Astrocyte (in vitro differentiated cells and primary cell): ENCODE measurements at regions not wholly inside any gene's neighbourhood (a gene's known extent, or its start where the extent isn't known, plus 50 kb on each side); places are given as distances from the start of the nearest gene placed in this dataset.

Experiments
- DNase-seq: peaks from one replicate; pipeline ENCODE4 v3.0.0-alpha.2; 2010; ENCODE audit warnings: low read depth
- FAIRE-seq: peaks from 2 replicates; lab custom pipeline; 2011; peaks lifted over from hg19 to GRCh38; lab: Jason Lieb, UNC
- H2AFZ ChIP-seq: 2 replicates; pipeline ENCODE4 v1.6.0; 2012; ENCODE audit warnings: low read depth, low read length, inconsistent platforms
- H3K27ac ChIP-seq: 2 replicates; pipeline ENCODE4 v1.5.1; 2011; ENCODE audit warnings: low read depth, low read length, inconsistent platforms
- H3K27me3 ChIP-seq: 2 replicates; pipeline ENCODE4 v1.6.0; 2011; ENCODE audit warnings: low read length, inconsistent platforms; ENCODE audit not compliant: insufficient read depth
- H3K36me3 ChIP-seq: 2 replicates; pipeline ENCODE4 v1.5.1; 2011; ENCODE audit warnings: low read length, inconsistent platforms; ENCODE audit not compliant: insufficient read depth
- H3K4me1 ChIP-seq: 2 replicates; pipeline ENCODE4 v1.5.1; 2011; ENCODE audit warnings: low read length, inconsistent platforms; ENCODE audit not compliant: insufficient read depth
- H3K4me2 ChIP-seq: 2 replicates; pipeline ENCODE4 v1.6.0; 2012; ENCODE audit warnings: low read length, inconsistent platforms
- H3K4me3 ChIP-seq: 2 replicates; pipeline ENCODE4 v1.5.1; 2011; ENCODE audit warnings: low read depth, mild to moderate bottlenecking, low read length, inconsistent platforms; ENCODE audit not compliant: insufficient read depth
- H3K79me2 ChIP-seq: 2 replicates; pipeline ENCODE4 v1.6.0; 2012; ENCODE audit warnings: mild to moderate bottlenecking, low read length, inconsistent platforms; ENCODE audit not compliant: insufficient read depth
- H3K9ac ChIP-seq: 2 replicates; pipeline ENCODE4 v1.6.0; 2012; ENCODE audit warnings: mild to moderate bottlenecking, low read length, inconsistent platforms
- H3K9me3 ChIP-seq: 2 replicates; pipeline ENCODE4 v1.5.1; 2012; ENCODE audit warnings: low read depth, mild to moderate bottlenecking, low read length, inconsistent platforms; ENCODE audit not compliant: insufficient read depth
- H4K20me1 ChIP-seq: 2 replicates; pipeline ENCODE4 v1.6.0; 2012; ENCODE audit warnings: low read length, inconsistent platforms; ENCODE audit not compliant: insufficient read depth
- H3K27ac Mint-ChIP-seq: one replicate; pipeline ENCODE4 v1.8.0; 2021; ENCODE audit warnings: mild to moderate bottlenecking, mixed read lengths; ENCODE audit not compliant: unreplicated experiment
- H3K27me3 Mint-ChIP-seq: one replicate; pipeline ENCODE4 v1.8.0; 2021; ENCODE audit warnings: low read depth, mixed read lengths; ENCODE audit not compliant: unreplicated experiment
- H3K36me3 Mint-ChIP-seq: one replicate; pipeline ENCODE4 v1.8.0; 2021; ENCODE audit warnings: low read depth, mixed read lengths; ENCODE audit not compliant: unreplicated experiment
- H3K4me1 Mint-ChIP-seq: one replicate; pipeline ENCODE4 v1.8.0; 2021; ENCODE audit warnings: low read depth, mixed read lengths; ENCODE audit not compliant: unreplicated experiment
- H3K4me3 Mint-ChIP-seq: one replicate; pipeline ENCODE4 v1.8.0; 2021; ENCODE audit warnings: mild to moderate bottlenecking, moderate library complexity, mixed read lengths; ENCODE audit not compliant: unreplicated experiment
- H3K9me3 Mint-ChIP-seq: one replicate; pipeline ENCODE4 v1.8.0; 2021; ENCODE audit warnings: mild to moderate bottlenecking, mixed read lengths; ENCODE audit not compliant: unreplicated experiment
- EZH2 ChIP-seq: IDR thresholded peaks from 2 replicates; pipeline ENCODE4 v1.6.1; 2012; ENCODE audit warnings: mild to moderate bottlenecking, low read length, inconsistent platforms; ENCODE audit not compliant: insufficient read depth
- TF ChIP-seq, protein P1 (sequence below): IDR thresholded peaks from 2 replicates; pipeline ENCODE4 v1.5.1; 2011; ENCODE audit warnings: low read depth, mild to moderate bottlenecking, inconsistent platforms, low read length, moderate library complexity; ENCODE audit not compliant: insufficient read depth

DNA sequence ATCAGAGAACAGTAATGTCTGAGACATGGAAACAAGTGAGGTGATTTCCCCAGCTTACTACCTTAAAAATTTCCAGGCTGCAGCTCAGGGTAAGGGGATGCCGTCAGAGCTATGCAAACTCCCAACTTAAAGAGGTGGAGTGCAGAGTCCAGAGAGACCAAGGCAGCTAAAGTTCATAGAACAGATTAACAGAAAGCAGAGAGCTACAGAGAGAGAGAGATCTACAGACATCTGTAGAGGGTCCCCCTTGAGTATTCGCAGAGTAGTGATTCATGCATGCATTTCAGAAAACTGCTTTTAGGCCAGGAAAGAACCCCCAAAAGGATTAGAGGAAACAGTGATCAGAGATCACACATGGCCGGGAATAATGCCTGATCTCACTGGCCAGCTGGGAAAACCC lies 306.2 kb upstream of the PUM3 start:
- Mint-ChIP-seq H3K4me1 (no peaks in the 10 kb centered on the region), H3K36me3 (no peaks in the 10 kb centered on the region), H3K27ac (no peak overlapping the region), H3K9me3 (no peaks in the 10 kb centered on the region), H3K27me3 (no peaks in the 10 kb centered on the region), H3K4me3 (no peak overlapping the region)
- Histone ChIP-seq H4K20me1 (no peaks in the 10 kb centered on the region), H3K79me2 (no peaks in the 10 kb centered on the region), H3K4me3 (no peak overlapping the region), H3K36me3 (no peaks in the 10 kb centered on the region), H3K27ac (no peak overlapping the region), H3K9me3 (no peaks in the 10 kb centered on the region), H3K27me3 (no peaks in the 10 kb centered on the region), H3K9ac (no peak overlapping the region), H3K4me1 (no peaks in the 10 kb centered on the region), H3K4me2 (no peak overlapping the region), H2AFZ (no peak overlapping the region)
- no peak for DNase-seq
- TF ChIP-seq, protein P1, sequence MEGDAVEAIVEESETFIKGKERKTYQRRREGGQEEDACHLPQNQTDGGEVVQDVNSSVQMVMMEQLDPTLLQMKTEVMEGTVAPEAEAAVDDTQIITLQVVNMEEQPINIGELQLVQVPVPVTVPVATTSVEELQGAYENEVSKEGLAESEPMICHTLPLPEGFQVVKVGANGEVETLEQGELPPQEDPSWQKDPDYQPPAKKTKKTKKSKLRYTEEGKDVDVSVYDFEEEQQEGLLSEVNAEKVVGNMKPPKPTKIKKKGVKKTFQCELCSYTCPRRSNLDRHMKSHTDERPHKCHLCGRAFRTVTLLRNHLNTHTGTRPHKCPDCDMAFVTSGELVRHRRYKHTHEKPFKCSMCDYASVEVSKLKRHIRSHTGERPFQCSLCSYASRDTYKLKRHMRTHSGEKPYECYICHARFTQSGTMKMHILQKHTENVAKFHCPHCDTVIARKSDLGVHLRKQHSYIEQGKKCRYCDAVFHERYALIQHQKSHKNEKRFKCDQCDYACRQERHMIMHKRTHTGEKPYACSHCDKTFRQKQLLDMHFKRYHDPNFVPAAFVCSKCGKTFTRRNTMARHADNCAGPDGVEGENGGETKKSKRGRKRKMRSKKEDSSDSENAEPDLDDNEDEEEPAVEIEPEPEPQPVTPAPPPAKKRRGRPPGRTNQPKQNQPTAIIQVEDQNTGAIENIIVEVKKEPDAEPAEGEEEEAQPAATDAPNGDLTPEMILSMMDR = no peak
- no peak for TF ChIP-seq EZH2
- no peak for FAIRE-seq

- H3K27ac Mint-ChIP-seq = peak overlapping the region; percentile 92
- no peaks in the 10 kb centered on the region for H3K36me3 Mint-ChIP-seq
- H3K9ac ChIP-seq = no peak overlapping the region
These were observed 294.6 kb upstream of the PUM3 start for GRCh38 chr9:3138231-3139229.

More at GRCh38 chr9:3138231-3139229, 294.6 kb upstream of the PUM3 start:
- H3K9me3 Mint-ChIP-seq = peaks cover 3% of the 10 kb centered on the region
- H3K27me3 Mint-ChIP-seq = no peaks in the 10 kb centered on the region
- Histone ChIP-seq H3K4me2 (no peak overlapping the region), H3K4me1 (no peaks in the 10 kb centered on the region), H4K20me1 (no peaks in the 10 kb centered on the region), H3K27me3 (no peaks in the 10 kb centered on the region), H3K79me2 (no peaks in the 10 kb centered on the region), H3K36me3 (no peaks in the 10 kb centered on the region), H3K27ac (no peak overlapping the region), H3K9me3 (no peaks in the 10 kb centered on the region), H3K4me3 (no peak overlapping the region), H2AFZ (no peak overlapping the region)
- no peak for TF ChIP-seq EZH2
- TF ChIP-seq, protein P1 = no peak
- peaks cover 15% of the 10 kb centered on the region for H3K4me1 Mint-ChIP-seq
- FAIRE-seq (no peak), DNase-seq (no peak)
- no peak overlapping the region for H3K4me3 Mint-ChIP-seq
